ENCODE measurements at regions not wholly inside any gene's neighbourhood (a gene's known extent, or its start where the extent isn't known, plus 50 kb on each side); places are given as distances from the start of the nearest gene placed in this dataset.

- no peak for TF ChIP-seq CTCF (conservative IDR thresholded peaks at IDR 0.05; ENCODE audit: low read depth, low read length)
- TF ChIP-seq EZH2 (IDR thresholded peaks at IDR 0.05; ENCODE audit: low read length, unreplicated experiment): no peak
- TF ChIP-seq EZH2phosphoT487 (IDR thresholded peaks at IDR 0.05; ENCODE audit: borderline replicate concordance, low read length): no peak
Observed at GRCh38 chr2:198767694-198768093, 690.0 kb downstream of the SATB2 start.

Data from PC-3 (cell line).